ENCODE measurements at regions not wholly inside any gene's neighbourhood (a gene's known extent, or its start where the extent isn't known, plus 50 kb on each side); places are given as distances from the start of the nearest gene placed in this dataset.

- no peak for TF ChIP-seq YY1 (IDR thresholded peaks at IDR 0.05; ENCODE audit: insufficient read depth, insufficient read length)
- no peak for TF ChIP-seq SUZ12 (IDR thresholded peaks at IDR 0.05; ENCODE audit: extremely low read depth, insufficient read depth, insufficient read length)
These were observed 62.0 kb upstream of the FREM3 start for GRCh38 chr4:143762511-143762910.

Measured in NT2/D1 (cell line).